NK-92 treated with Interleukin-12 subunit alpha and Interleukin-12 subunit beta, amount 100 ng/mL, for 24 hours (cell line): ENCODE measurements at regions not wholly inside any gene's neighbourhood (a gene's known extent, or its start where the extent isn't known, plus 50 kb on each side); places are given as distances from the start of the nearest gene placed in this dataset.
"Not testable (repeated sequence)": the region's sequence is repeated elsewhere in the genome, so short reads cannot be mapped to it uniquely, and the experiment has no call there.

Source experiments
- DNase-seq: peaks from one replicate; lab custom pipeline; 2025; lab: John Stamatoyannopoulos, UW

GRCh38 chr12:125786143-125786542 lies 720.9 kb downstream of the AACS start:
- no peak for DNase-seq

- no peak for DNase-seq
These were observed 729.2 kb downstream of the AACS start for GRCh38 chr12:125794401-125794800.

- no peak for DNase-seq
These were observed 732.4 kb downstream of the AACS start for GRCh38 chr12:125797421-125798175.

GRCh38 chr12:125804660-125805059 lies 739.4 kb downstream of the AACS start:
- DNase-seq: no peak

- no peak for DNase-seq
These were observed 759.0 kb downstream of the AACS start for GRCh38 chr12:125824276-125824675.

GRCh38 chr12:125835852-125836251 lies 770.6 kb downstream of the AACS start:
- no peak for DNase-seq

- no peak for DNase-seq
These were observed 771.4 kb downstream of the AACS start for GRCh38 chr12:125836647-125837046.

- no peak for DNase-seq
These were observed 776.1 kb downstream of the AACS start for GRCh38 chr12:125841332-125841731.

- no peak for DNase-seq
These were observed 786.9 kb downstream of the AACS start for GRCh38 chr12:125852116-125852515.

GRCh38 chr12:125852679-125853078 lies 787.4 kb downstream of the AACS start:
- DNase-seq: no peak

GRCh38 chr12:125853670-125854069 lies 788.4 kb downstream of the AACS start:
- DNase-seq: no peak

- DNase-seq: no peak
These were observed 791.1 kb downstream of the AACS start for GRCh38 chr12:125856366-125856765.

GRCh38 chr12:125856896-125857295 lies 791.7 kb downstream of the AACS start:
- DNase-seq: no peak

- no peak for DNase-seq
These were observed 795.5 kb downstream of the AACS start for GRCh38 chr12:125860672-125861288.

- no peak for DNase-seq
These were observed 796.4 kb downstream of the AACS start for GRCh38 chr12:125861299-125862281.

- DNase-seq: not testable (repeated sequence)
These were observed 800.0 kb downstream of the AACS start for GRCh38 chr12:125865236-125865635.

- no peak for DNase-seq
These were observed 806.8 kb downstream of the AACS start for GRCh38 chr12:125871811-125872594.

- no peak for DNase-seq
These were observed 807.8 kb downstream of the AACS start for GRCh38 chr12:125873016-125873415.

GRCh38 chr12:125878483-125878882 lies 813.2 kb downstream of the AACS start:
- no peak for DNase-seq

GRCh38 chr12:125882141-125882540 lies 816.9 kb downstream of the AACS start:
- DNase-seq: no peak

- DNase-seq: no peak
These were observed 823.7 kb downstream of the AACS start for GRCh38 chr12:125888921-125889320.

GRCh38 chr12:125889742-125890141 lies 824.5 kb downstream of the AACS start:
- DNase-seq: no peak
